ENCODE measurements at regions not wholly inside any gene's neighbourhood (a gene's known extent, or its start where the extent isn't known, plus 50 kb on each side); places are given as distances from the start of the nearest gene placed in this dataset.

- no peaks in the 10 kb centered on the region for H3K36me3 Mint-ChIP-seq (ENCODE audit: low read depth)
Observed at GRCh38 chr12:127414636-127415035, 852.3 kb upstream of the TMEM132C start.

GRCh38 chr12:127416796-127417195, 850.2 kb upstream of the TMEM132C start:
- no peaks in the 10 kb centered on the region for H3K4me1 Mint-ChIP-seq (ENCODE audit: low read depth)
- H3K9me3 Mint-ChIP-seq: peaks cover 19% of the 10 kb centered on the region
- H3K27me3 Mint-ChIP-seq (ENCODE audit: insufficient read depth): no peaks in the 10 kb centered on the region
- no peaks in the 10 kb centered on the region for H3K36me3 Mint-ChIP-seq (ENCODE audit: low read depth)
- H3K27ac Mint-ChIP-seq: no peak overlapping the region
- DNase-seq (ENCODE audit: low spot score): no peak
- intact Hi-C loops (cut with micrococcal nuclease): no loop called here
- no peak overlapping the region for H3K4me3 Mint-ChIP-seq

More at GRCh38 chr12:127414636-127415035, 852.3 kb upstream of the TMEM132C start:
- intact Hi-C loops (cut with micrococcal nuclease): no loop called here
- H3K27ac Mint-ChIP-seq: no peak overlapping the region
- no peaks in the 10 kb centered on the region for H3K27me3 Mint-ChIP-seq (ENCODE audit: insufficient read depth)
- no peak overlapping the region for H3K4me3 Mint-ChIP-seq
- H3K4me1 Mint-ChIP-seq (ENCODE audit: low read depth): no peaks in the 10 kb centered on the region
- DNase-seq (ENCODE audit: low spot score): no peak
- peaks cover 15% of the 10 kb centered on the region for H3K9me3 Mint-ChIP-seq

GRCh38 chr12:127419111-127419510, 847.9 kb upstream of the TMEM132C start:
- Mint-ChIP-seq H3K9me3 (peaks cover 20% of the 10 kb centered on the region), H3K27me3 (ENCODE audit: insufficient read depth) (no peaks in the 10 kb centered on the region), H3K4me3 (no peak overlapping the region), H3K36me3 (ENCODE audit: low read depth) (no peaks in the 10 kb centered on the region), H3K27ac (no peak overlapping the region), H3K4me1 (ENCODE audit: low read depth) (no peaks in the 10 kb centered on the region)
- DNase-seq (ENCODE audit: low spot score): no peak
- intact Hi-C loops (cut with micrococcal nuclease): no loop called here

GRCh38 chr12:127421614-127422013, 845.4 kb upstream of the TMEM132C start:
- no peak overlapping the region for H3K27ac Mint-ChIP-seq
- H3K9me3 Mint-ChIP-seq: peaks cover 20% of the 10 kb centered on the region
- no peak overlapping the region for H3K4me3 Mint-ChIP-seq
- no peaks in the 10 kb centered on the region for H3K27me3 Mint-ChIP-seq (ENCODE audit: insufficient read depth)
- intact Hi-C loops (cut with micrococcal nuclease): no loop called here
- H3K36me3 Mint-ChIP-seq (ENCODE audit: low read depth): no peaks in the 10 kb centered on the region
- no peak for DNase-seq (ENCODE audit: low spot score)
- no peaks in the 10 kb centered on the region for H3K4me1 Mint-ChIP-seq (ENCODE audit: low read depth)

- no peak for DNase-seq (ENCODE audit: low spot score)
- Mint-ChIP-seq H3K27ac (no peak overlapping the region), H3K9me3 (peaks cover 10% of the 10 kb centered on the region), H3K27me3 (ENCODE audit: insufficient read depth) (no peaks in the 10 kb centered on the region), H3K4me1 (ENCODE audit: low read depth) (no peaks in the 10 kb centered on the region), H3K4me3 (no peak overlapping the region), H3K36me3 (ENCODE audit: low read depth) (no peaks in the 10 kb centered on the region)
- intact Hi-C loops (cut with micrococcal nuclease): no loop called here
Observed at GRCh38 chr12:127422935-127423566, 843.9 kb upstream of the TMEM132C start.

- Mint-ChIP-seq H3K27me3 (ENCODE audit: insufficient read depth) (no peaks in the 10 kb centered on the region), H3K36me3 (ENCODE audit: low read depth) (no peaks in the 10 kb centered on the region), H3K9me3 (peaks cover 4% of the 10 kb centered on the region), H3K27ac (no peak overlapping the region), H3K4me1 (ENCODE audit: low read depth) (no peaks in the 10 kb centered on the region), H3K4me3 (no peak overlapping the region)
- intact Hi-C loops (cut with micrococcal nuclease): no loop called here
- no peak for DNase-seq (ENCODE audit: low spot score)
Observed at GRCh38 chr12:127425474-127425873, 841.5 kb upstream of the TMEM132C start.

DNA sequence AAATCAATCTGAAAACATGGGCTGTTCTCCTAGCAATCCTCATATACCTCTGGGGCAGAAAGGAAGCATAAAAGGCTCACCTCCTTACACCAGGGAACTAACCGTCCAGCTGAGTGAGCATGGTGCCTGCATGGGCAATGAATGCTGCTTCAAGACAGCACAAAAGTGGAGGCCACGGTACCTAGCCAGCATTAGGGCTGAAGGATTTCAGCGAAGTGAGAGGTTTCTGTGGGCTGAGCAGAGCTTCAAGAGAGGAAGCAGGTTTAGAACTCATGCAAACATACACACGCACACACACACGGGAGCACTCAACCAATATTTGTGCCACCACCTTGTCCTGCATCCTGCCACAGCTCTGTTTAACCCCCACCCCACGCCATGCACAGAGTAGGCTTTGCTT, 838.5 kb upstream of the TMEM132C start:
- intact Hi-C loops (cut with micrococcal nuclease): no loop called here
- H3K4me3 Mint-ChIP-seq: no peak overlapping the region
- no peak for DNase-seq (ENCODE audit: low spot score)
- no peaks in the 10 kb centered on the region for H3K4me1 Mint-ChIP-seq (ENCODE audit: low read depth)
- H3K27me3 Mint-ChIP-seq (ENCODE audit: insufficient read depth): no peaks in the 10 kb centered on the region
- H3K9me3 Mint-ChIP-seq: no peaks in the 10 kb centered on the region
- no peak overlapping the region for H3K27ac Mint-ChIP-seq
- no peaks in the 10 kb centered on the region for H3K36me3 Mint-ChIP-seq (ENCODE audit: low read depth)

- no peaks in the 10 kb centered on the region for H3K4me1 Mint-ChIP-seq (ENCODE audit: low read depth)
- H3K4me3 Mint-ChIP-seq: no peak overlapping the region
- intact Hi-C loops (cut with micrococcal nuclease): no loop called here
- H3K9me3 Mint-ChIP-seq: no peaks in the 10 kb centered on the region
- DNase-seq (ENCODE audit: low spot score): no peak
- no peak overlapping the region for H3K27ac Mint-ChIP-seq
- no peaks in the 10 kb centered on the region for H3K27me3 Mint-ChIP-seq (ENCODE audit: insufficient read depth)
- no peaks in the 10 kb centered on the region for H3K36me3 Mint-ChIP-seq (ENCODE audit: low read depth)
Observed at GRCh38 chr12:127429551-127430285, 837.3 kb upstream of the TMEM132C start.

DNA sequence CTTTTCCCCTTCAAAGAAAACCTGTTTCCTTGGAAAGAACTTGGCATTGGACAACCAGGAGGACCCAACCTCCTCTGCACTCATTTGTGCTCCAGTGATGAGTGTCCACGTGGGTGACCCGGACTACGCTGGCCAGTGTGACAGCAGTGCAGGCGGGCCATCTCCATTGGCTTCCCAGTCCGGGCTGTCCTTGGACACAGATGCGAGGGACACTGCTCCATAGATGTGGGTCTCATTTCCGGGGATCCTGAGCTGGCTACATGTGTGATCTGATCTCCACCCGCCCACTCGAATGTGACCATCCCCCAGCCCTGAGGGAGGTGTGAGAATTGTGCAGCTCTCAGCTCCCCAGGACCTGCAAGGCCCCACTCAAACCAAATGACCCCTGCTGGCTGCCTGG, 836.6 kb upstream of the TMEM132C start:
- intact Hi-C loops (cut with micrococcal nuclease): no loop called here
- H3K36me3 Mint-ChIP-seq (ENCODE audit: low read depth): no peaks in the 10 kb centered on the region
- H3K9me3 Mint-ChIP-seq: no peaks in the 10 kb centered on the region
- no peaks in the 10 kb centered on the region for H3K27me3 Mint-ChIP-seq (ENCODE audit: insufficient read depth)
- no peak overlapping the region for H3K4me3 Mint-ChIP-seq
- no peaks in the 10 kb centered on the region for H3K4me1 Mint-ChIP-seq (ENCODE audit: low read depth)
- H3K27ac Mint-ChIP-seq: no peak overlapping the region
- DNase-seq (ENCODE audit: low spot score): no peak

- no peak overlapping the region for H3K4me3 Mint-ChIP-seq
- intact Hi-C loops (cut with micrococcal nuclease): no loop called here
- H3K4me1 Mint-ChIP-seq (ENCODE audit: low read depth): no peaks in the 10 kb centered on the region
- no peaks in the 10 kb centered on the region for H3K36me3 Mint-ChIP-seq (ENCODE audit: low read depth)
- no peak for DNase-seq (ENCODE audit: low spot score)
- H3K27me3 Mint-ChIP-seq (ENCODE audit: insufficient read depth): no peaks in the 10 kb centered on the region
- H3K27ac Mint-ChIP-seq: no peak overlapping the region
- no peaks in the 10 kb centered on the region for H3K9me3 Mint-ChIP-seq
Observed at GRCh38 chr12:127431177-127431576, 835.8 kb upstream of the TMEM132C start.

- Mint-ChIP-seq H3K27ac (no peak overlapping the region), H3K27me3 (ENCODE audit: insufficient read depth) (no peaks in the 10 kb centered on the region), H3K36me3 (ENCODE audit: low read depth) (no peaks in the 10 kb centered on the region), H3K9me3 (no peaks in the 10 kb centered on the region), H3K4me3 (no peak overlapping the region), H3K4me1 (ENCODE audit: low read depth) (no peaks in the 10 kb centered on the region)
- no peak for DNase-seq (ENCODE audit: low spot score)
- intact Hi-C loops (cut with micrococcal nuclease): no loop called here
Observed at GRCh38 chr12:127431594-127431993, 835.4 kb upstream of the TMEM132C start.

GRCh38 chr12:127435439-127435838, 831.5 kb upstream of the TMEM132C start:
- Mint-ChIP-seq H3K27me3 (ENCODE audit: insufficient read depth) (no peaks in the 10 kb centered on the region), H3K4me3 (no peak overlapping the region), H3K4me1 (ENCODE audit: low read depth) (no peaks in the 10 kb centered on the region), H3K9me3 (peaks cover 17% of the 10 kb centered on the region), H3K27ac (no peak overlapping the region), H3K36me3 (ENCODE audit: low read depth) (no peaks in the 10 kb centered on the region)
- DNase-seq (ENCODE audit: low spot score): no peak
- intact Hi-C loops (cut with micrococcal nuclease): no loop called here

DNA sequence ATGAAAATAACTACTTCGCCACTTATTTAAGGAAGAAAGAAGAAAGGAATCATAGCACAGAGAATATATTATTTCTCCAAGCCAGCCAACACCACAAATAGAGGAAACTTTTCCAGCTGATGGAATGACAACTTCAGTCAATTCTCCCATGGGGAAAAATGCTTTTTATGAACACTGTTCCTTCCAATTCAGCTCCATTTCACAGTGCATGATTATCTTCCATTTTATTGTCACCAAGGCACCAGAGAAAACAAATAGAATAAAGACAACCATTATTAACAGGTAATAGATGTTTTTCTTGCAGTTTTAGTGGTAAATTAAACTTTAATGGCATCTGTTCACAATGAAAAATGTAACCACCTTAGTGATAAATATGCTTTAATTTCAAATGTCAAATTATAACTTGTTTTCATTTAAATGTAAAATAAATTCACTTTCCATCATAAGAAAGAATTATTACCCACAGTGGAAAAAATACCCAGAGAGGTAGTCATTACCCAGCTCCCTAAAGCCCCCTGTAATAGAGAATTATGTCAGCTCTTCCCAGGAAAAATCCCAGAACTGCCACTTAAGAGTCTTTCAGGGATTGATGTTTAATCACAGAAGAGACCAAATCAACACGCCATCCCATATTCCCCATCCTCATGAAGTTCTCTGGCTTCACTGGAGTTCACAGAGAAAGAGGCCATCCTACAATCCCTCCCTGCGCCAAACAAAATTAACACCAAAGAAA, 828.3 kb upstream of the TMEM132C start:
- H3K27me3 Mint-ChIP-seq (ENCODE audit: insufficient read depth): no peaks in the 10 kb centered on the region
- H3K4me1 Mint-ChIP-seq (ENCODE audit: low read depth): no peaks in the 10 kb centered on the region
- H3K9me3 Mint-ChIP-seq: peaks cover 36% of the 10 kb centered on the region
- H3K36me3 Mint-ChIP-seq (ENCODE audit: low read depth): no peaks in the 10 kb centered on the region
- intact Hi-C loops (cut with micrococcal nuclease): no loop called here
- H3K4me3 Mint-ChIP-seq: no peak overlapping the region
- H3K27ac Mint-ChIP-seq: no peak overlapping the region
- DNase-seq (ENCODE audit: low spot score): no peak
